ENCODE measurements at regions not wholly inside any gene's neighbourhood (a gene's known extent, or its start where the extent isn't known, plus 50 kb on each side); places are given as distances from the start of the nearest gene placed in this dataset.
"Not testable (repeated sequence)": the region's sequence is repeated elsewhere in the genome, so short reads cannot be mapped to it uniquely, and the experiment has no call there.

GRCh38 chr5:21488828-21489227 lies 1364.3 kb downstream of the CDH12 start:
- TF ChIP-seq POLR2AphosphoS5, POLR2A (IDR thresholded peaks at IDR 0.05; ENCODE audit: low read depth, low read length): not testable (repeated sequence)

Measured in GM12891 (cell line).